ENCODE measurements at regions not wholly inside any gene's neighbourhood (a gene's known extent, or its start where the extent isn't known, plus 50 kb on each side); places are given as distances from the start of the nearest gene placed in this dataset.

DNA sequence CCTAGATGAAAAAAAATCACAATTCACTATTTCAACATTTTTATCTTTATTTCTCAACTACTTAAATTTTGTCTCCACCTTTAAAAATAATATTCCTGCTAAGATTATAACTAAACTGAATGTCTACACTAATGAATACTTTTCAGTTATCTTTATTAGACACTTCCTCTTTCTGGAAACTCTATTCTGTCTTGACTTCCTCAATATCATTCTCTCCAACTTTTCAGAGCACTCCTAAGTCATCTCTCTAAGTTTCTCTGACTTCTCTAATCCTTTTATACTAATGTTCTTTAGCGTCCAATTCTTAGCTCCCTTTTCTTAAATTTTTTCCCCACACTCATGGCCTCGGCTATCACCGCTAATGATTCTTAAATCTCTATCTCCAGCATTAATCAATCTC lies 374.2 kb downstream of the FBXO8 start:
- TF ChIP-seq, protein P1, sequence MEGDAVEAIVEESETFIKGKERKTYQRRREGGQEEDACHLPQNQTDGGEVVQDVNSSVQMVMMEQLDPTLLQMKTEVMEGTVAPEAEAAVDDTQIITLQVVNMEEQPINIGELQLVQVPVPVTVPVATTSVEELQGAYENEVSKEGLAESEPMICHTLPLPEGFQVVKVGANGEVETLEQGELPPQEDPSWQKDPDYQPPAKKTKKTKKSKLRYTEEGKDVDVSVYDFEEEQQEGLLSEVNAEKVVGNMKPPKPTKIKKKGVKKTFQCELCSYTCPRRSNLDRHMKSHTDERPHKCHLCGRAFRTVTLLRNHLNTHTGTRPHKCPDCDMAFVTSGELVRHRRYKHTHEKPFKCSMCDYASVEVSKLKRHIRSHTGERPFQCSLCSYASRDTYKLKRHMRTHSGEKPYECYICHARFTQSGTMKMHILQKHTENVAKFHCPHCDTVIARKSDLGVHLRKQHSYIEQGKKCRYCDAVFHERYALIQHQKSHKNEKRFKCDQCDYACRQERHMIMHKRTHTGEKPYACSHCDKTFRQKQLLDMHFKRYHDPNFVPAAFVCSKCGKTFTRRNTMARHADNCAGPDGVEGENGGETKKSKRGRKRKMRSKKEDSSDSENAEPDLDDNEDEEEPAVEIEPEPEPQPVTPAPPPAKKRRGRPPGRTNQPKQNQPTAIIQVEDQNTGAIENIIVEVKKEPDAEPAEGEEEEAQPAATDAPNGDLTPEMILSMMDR (IDR thresholded peaks at IDR 0.05; ENCODE audit: insufficient read depth, low read depth, low read length), result no peak
- TF ChIP-seq EZH2 (IDR thresholded peaks at IDR 0.05; ENCODE audit: insufficient read depth, low read length), result no peak
- no peaks in the 10 kb centered on the region for H3K36me3 Mint-ChIP-seq (ENCODE audit: low read depth, unreplicated experiment)
- FAIRE-seq (no peak), DNase-seq (ENCODE audit: low read depth) (no peak)
- no peak overlapping the region for H3K4me2 ChIP-seq (ENCODE audit: low read length)
- no peaks in the 10 kb centered on the region for H3K27me3 ChIP-seq (ENCODE audit: insufficient read depth, low read length)
- H4K20me1 ChIP-seq (ENCODE audit: insufficient read depth, low read length), result no peaks in the 10 kb centered on the region
- no peaks in the 10 kb centered on the region for H3K9me3 Mint-ChIP-seq (ENCODE audit: unreplicated experiment)
- no peak overlapping the region for H3K4me3 Mint-ChIP-seq (ENCODE audit: unreplicated experiment)
- H3K36me3 ChIP-seq (ENCODE audit: insufficient read depth, low read length), result no peaks in the 10 kb centered on the region
- H3K27ac Mint-ChIP-seq (ENCODE audit: unreplicated experiment), result no peak overlapping the region
- no peak overlapping the region for H3K27ac ChIP-seq (ENCODE audit: low read depth, low read length)
- H3K9me3 ChIP-seq (ENCODE audit: insufficient read depth, low read depth, low read length), result no peaks in the 10 kb centered on the region
- no peaks in the 10 kb centered on the region for H3K79me2 ChIP-seq (ENCODE audit: insufficient read depth, low read length)
- H3K4me1 ChIP-seq (ENCODE audit: insufficient read depth, low read length), result no peaks in the 10 kb centered on the region
- no peaks in the 10 kb centered on the region for H3K4me1 Mint-ChIP-seq (ENCODE audit: low read depth, unreplicated experiment)
- H2AFZ ChIP-seq (ENCODE audit: low read depth, low read length), result no peak overlapping the region
- no peak overlapping the region for H3K4me3 ChIP-seq (ENCODE audit: insufficient read depth, low read depth, low read length)
- H3K27me3 Mint-ChIP-seq (ENCODE audit: low read depth, unreplicated experiment), result no peaks in the 10 kb centered on the region
- no peak overlapping the region for H3K9ac ChIP-seq (ENCODE audit: low read length)

DNA sequence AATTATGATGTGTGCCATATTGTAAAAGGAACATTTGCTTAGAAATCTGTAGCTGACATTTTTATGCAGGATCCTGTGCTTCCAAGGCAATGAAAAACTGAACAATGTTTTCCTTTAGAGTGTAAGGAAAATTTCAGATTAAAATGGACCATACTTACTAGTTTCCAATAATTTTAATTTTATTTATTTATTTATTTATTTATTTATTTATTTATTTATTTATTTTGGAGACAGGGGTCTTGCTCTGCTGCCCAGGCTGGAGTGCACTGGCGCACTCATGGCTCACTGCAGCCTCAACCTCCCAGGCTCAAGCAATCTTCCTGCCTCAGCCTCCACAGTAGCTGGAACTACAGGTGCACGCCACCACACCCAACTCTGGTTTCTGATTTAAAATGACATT lies 369.8 kb upstream of the HAND2 start:
- Histone ChIP-seq H3K9ac (ENCODE audit: low read length) (no peak overlapping the region), H2AFZ (ENCODE audit: low read depth, low read length) (no peak overlapping the region), H4K20me1 (ENCODE audit: insufficient read depth, low read length) (no peaks in the 10 kb centered on the region), H3K4me2 (ENCODE audit: low read length) (no peak overlapping the region), H3K4me1 (ENCODE audit: insufficient read depth, low read length) (no peaks in the 10 kb centered on the region), H3K79me2 (ENCODE audit: insufficient read depth, low read length) (no peaks in the 10 kb centered on the region), H3K36me3 (ENCODE audit: insufficient read depth, low read length) (no peaks in the 10 kb centered on the region), H3K9me3 (ENCODE audit: insufficient read depth, low read depth, low read length) (no peaks in the 10 kb centered on the region), H3K4me3 (ENCODE audit: insufficient read depth, low read depth, low read length) (no peak overlapping the region), H3K27ac (ENCODE audit: low read depth, low read length) (no peak overlapping the region), H3K27me3 (ENCODE audit: insufficient read depth, low read length) (no peaks in the 10 kb centered on the region)
- no peak for DNase-seq (ENCODE audit: low read depth)
- TF ChIP-seq, protein P1 (IDR thresholded peaks at IDR 0.05; ENCODE audit: insufficient read depth, low read depth, low read length), result no peak
- no peak for TF ChIP-seq EZH2 (IDR thresholded peaks at IDR 0.05; ENCODE audit: insufficient read depth, low read length)
- H3K27ac Mint-ChIP-seq (ENCODE audit: unreplicated experiment), result no peak overlapping the region
- no peaks in the 10 kb centered on the region for H3K9me3 Mint-ChIP-seq (ENCODE audit: unreplicated experiment)
- no peak overlapping the region for H3K4me3 Mint-ChIP-seq (ENCODE audit: unreplicated experiment)
- no peaks in the 10 kb centered on the region for H3K27me3 Mint-ChIP-seq (ENCODE audit: low read depth, unreplicated experiment)
- no peaks in the 10 kb centered on the region for H3K4me1 Mint-ChIP-seq (ENCODE audit: low read depth, unreplicated experiment)
- no peak for FAIRE-seq
- no peaks in the 10 kb centered on the region for H3K36me3 Mint-ChIP-seq (ENCODE audit: low read depth, unreplicated experiment)

DNA sequence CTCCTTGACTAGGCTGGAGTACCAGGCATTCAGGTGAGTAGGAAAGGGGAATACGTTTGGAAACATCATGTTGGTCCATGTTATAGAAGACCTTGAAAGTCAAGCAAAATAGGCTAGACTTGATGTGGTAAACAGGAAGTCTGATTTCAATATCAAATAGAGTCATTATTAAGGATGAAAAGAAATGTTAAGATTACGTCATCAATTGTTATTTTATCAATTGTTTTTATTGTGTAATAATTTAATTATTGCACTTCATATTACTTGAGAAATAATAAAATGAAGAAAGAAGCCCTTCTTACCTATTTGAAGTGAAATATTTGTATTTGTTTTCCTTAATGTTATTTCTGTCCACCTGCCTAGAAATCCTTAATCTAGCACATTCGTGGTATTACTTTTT lies 361.0 kb upstream of the HAND2 start:
- Mint-ChIP-seq H3K27me3 (ENCODE audit: low read depth, unreplicated experiment) (no peaks in the 10 kb centered on the region), H3K27ac (ENCODE audit: unreplicated experiment) (no peak overlapping the region), H3K4me1 (ENCODE audit: low read depth, unreplicated experiment) (no peaks in the 10 kb centered on the region), H3K9me3 (ENCODE audit: unreplicated experiment) (peaks cover 13% of the 10 kb centered on the region), H3K36me3 (ENCODE audit: low read depth, unreplicated experiment) (no peaks in the 10 kb centered on the region), H3K4me3 (ENCODE audit: unreplicated experiment) (no peak overlapping the region)
- DNase-seq (ENCODE audit: low read depth) (no peak), FAIRE-seq (no peak)
- no peak overlapping the region for H3K4me2 ChIP-seq (ENCODE audit: low read length)
- H3K36me3 ChIP-seq (ENCODE audit: insufficient read depth, low read length), result no peaks in the 10 kb centered on the region
- no peaks in the 10 kb centered on the region for H4K20me1 ChIP-seq (ENCODE audit: insufficient read depth, low read length)
- H3K4me3 ChIP-seq (ENCODE audit: insufficient read depth, low read depth, low read length), result no peak overlapping the region
- H3K9me3 ChIP-seq (ENCODE audit: insufficient read depth, low read depth, low read length), result no peaks in the 10 kb centered on the region
- no peak overlapping the region for H3K9ac ChIP-seq (ENCODE audit: low read length)
- H3K79me2 ChIP-seq (ENCODE audit: insufficient read depth, low read length), result no peaks in the 10 kb centered on the region
- H3K27me3 ChIP-seq (ENCODE audit: insufficient read depth, low read length), result no peaks in the 10 kb centered on the region
- TF ChIP-seq, protein P1 (IDR thresholded peaks at IDR 0.05; ENCODE audit: insufficient read depth, low read depth, low read length), result no peak
- no peak for TF ChIP-seq EZH2 (IDR thresholded peaks at IDR 0.05; ENCODE audit: insufficient read depth, low read length)
- H3K27ac ChIP-seq (ENCODE audit: low read depth, low read length), result no peak overlapping the region
- H2AFZ ChIP-seq (ENCODE audit: low read depth, low read length), result no peak overlapping the region
- H3K4me1 ChIP-seq (ENCODE audit: insufficient read depth, low read length), result no peaks in the 10 kb centered on the region
